ENCODE measurements at regions not wholly inside any gene's neighbourhood (a gene's known extent, or its start where the extent isn't known, plus 50 kb on each side); places are given as distances from the start of the nearest gene placed in this dataset.

DNA sequence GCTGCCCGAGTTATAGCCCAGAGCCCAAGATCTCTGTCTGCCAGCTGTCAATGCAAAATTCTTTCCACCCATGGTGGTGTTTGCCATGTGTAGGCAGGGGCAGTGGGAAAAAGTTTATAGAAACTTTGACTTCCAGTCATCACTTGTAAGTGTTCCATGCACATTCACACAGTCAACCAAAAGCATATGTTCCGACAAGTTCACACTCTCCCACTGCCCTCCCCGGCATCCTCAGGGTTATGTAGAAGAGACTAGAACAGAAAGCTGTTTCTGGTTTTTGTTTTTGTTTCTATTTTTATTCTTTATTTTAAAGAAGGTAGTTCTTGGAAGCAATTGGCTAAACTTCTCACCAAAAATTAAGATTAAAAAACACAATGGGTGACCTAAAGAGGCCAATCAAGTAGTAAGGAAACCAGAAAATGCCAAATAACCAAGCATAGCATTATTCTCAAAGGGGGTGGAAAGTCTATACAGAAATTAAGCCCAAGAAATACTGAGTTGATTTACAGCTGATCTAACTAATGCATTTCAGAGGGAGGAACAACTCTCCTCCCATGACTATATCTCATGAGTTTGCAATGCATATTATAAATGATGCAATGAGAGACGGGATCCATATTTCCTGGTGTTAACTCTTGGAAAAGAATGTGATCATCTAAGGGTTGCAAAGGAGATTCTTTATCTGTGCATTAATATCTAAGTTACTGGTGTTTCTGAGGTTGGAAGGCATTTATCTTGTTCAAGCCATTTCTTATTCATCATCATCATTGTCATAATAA lies 91.5 kb upstream of the ETS2 start:
- no peaks in the 10 kb centered on the region for H3K4me1 ChIP-seq (ENCODE audit: control insufficient read depth, insufficient read depth, low read length)
- no peak overlapping the region for H3K4me3 ChIP-seq (ENCODE audit: insufficient read depth, low read depth, low read length)
- 93 to 94% methylated on average over 3 to 4 of the region's 4 CpGs for WGBS, 2 experiments
- H3K36me3 ChIP-seq (ENCODE audit: control insufficient read depth, insufficient read depth, low read length), result no peaks in the 10 kb centered on the region
- no peak overlapping the region for H3K27ac ChIP-seq (ENCODE audit: insufficient read depth, low read depth, low read length, poor library complexity, severe bottlenecking)
- no peaks in the 10 kb centered on the region for H3K27me3 ChIP-seq (ENCODE audit: control insufficient read depth, insufficient read depth, low read length, poor library complexity, severe bottlenecking)
- H3K9me3 ChIP-seq (ENCODE audit: control insufficient read depth, low read length), result no peaks in the 10 kb centered on the region

DNA sequence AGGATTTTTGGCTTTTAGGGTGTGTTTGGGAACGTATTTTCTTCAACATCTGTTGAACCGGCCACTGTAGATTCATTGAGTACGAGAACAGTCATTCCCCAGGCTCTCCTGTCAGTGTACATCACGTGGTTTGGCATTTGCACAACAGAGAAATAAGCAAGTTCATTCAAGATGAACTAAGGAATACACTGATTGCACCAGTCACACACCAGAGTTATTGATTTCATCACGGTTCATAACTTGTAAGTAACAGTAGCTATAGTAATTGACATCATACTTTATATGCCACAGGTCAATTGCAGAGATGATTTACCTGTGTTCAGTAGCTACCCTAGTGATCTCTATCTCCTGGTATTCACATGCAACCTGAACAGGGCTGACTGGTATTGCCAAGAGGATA lies 90.7 kb upstream of the ETS2 start:
- 90 to 93% methylated on average over 4 to 5 of the region's 5 CpGs for WGBS, 2 experiments
- Histone ChIP-seq H3K36me3 (ENCODE audit: control insufficient read depth, insufficient read depth, low read length) (no peaks in the 10 kb centered on the region), H3K4me3 (ENCODE audit: insufficient read depth, low read depth, low read length) (no peak overlapping the region), H3K4me1 (ENCODE audit: control insufficient read depth, insufficient read depth, low read length) (no peaks in the 10 kb centered on the region), H3K27ac (ENCODE audit: insufficient read depth, low read depth, low read length, poor library complexity, severe bottlenecking) (no peak overlapping the region), H3K27me3 (ENCODE audit: control insufficient read depth, insufficient read depth, low read length, poor library complexity, severe bottlenecking) (no peaks in the 10 kb centered on the region), H3K9me3 (ENCODE audit: control insufficient read depth, low read length) (no peaks in the 10 kb centered on the region)

DNA sequence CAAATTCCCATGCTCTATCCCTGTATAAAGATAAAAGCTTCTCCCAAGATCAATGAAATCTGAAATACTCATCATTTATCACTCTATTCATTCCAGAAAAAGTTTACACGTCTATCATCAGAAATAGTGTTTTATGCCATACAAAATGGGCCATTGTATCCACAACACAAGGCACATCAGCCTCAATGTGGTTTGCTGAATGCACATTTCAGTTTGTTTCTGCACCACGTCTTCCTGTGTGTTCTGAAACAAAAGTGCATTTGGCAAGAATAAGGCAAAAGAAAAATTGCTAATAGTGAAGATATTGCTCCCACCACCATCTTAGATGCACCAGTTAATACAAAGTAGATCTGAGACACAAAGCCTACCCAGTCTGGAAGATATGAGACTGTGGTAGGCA lies 89.6 kb upstream of the ETS2 start:
- no peaks in the 10 kb centered on the region for H3K4me1 ChIP-seq (ENCODE audit: control insufficient read depth, insufficient read depth, low read length)
- H3K9me3 ChIP-seq (ENCODE audit: control insufficient read depth, low read length), result no peaks in the 10 kb centered on the region
- no peak overlapping the region for H3K27ac ChIP-seq (ENCODE audit: insufficient read depth, low read depth, low read length, poor library complexity, severe bottlenecking)
- no peaks in the 10 kb centered on the region for H3K36me3 ChIP-seq (ENCODE audit: control insufficient read depth, insufficient read depth, low read length)
- WGBS, 2 experiments, result 89 to 93% methylated on average over 2 of the region's 2 CpGs
- H3K27me3 ChIP-seq (ENCODE audit: control insufficient read depth, insufficient read depth, low read length, poor library complexity, severe bottlenecking), result no peaks in the 10 kb centered on the region
- no peak overlapping the region for H3K4me3 ChIP-seq (ENCODE audit: insufficient read depth, low read depth, low read length)

DNA sequence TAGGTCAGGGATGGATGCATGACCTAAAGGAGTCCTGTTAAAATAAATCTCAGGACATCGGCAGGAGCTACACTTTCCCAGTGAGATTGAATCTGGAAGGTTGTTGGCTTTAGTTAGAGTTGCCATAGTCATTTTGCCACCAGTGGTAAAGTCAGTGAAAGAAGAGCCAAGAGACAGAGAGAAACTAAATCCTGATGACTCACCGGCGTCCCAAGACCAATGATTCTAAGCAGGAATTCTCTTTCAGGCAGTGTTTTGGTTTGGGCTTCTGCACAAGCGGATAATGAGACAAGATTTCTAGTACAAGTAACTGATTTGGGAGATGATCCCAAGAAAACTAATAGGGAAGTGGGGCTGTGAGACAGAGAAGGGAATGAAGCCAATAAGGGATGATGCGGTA lies 88.8 kb upstream of the ETS2 start:
- Histone ChIP-seq H3K27ac (ENCODE audit: insufficient read depth, low read depth, low read length, poor library complexity, severe bottlenecking) (no peak overlapping the region), H3K4me3 (ENCODE audit: insufficient read depth, low read depth, low read length) (no peak overlapping the region), H3K9me3 (ENCODE audit: control insufficient read depth, low read length) (no peaks in the 10 kb centered on the region), H3K4me1 (ENCODE audit: control insufficient read depth, insufficient read depth, low read length) (no peaks in the 10 kb centered on the region), H3K27me3 (ENCODE audit: control insufficient read depth, insufficient read depth, low read length, poor library complexity, severe bottlenecking) (no peaks in the 10 kb centered on the region), H3K36me3 (ENCODE audit: control insufficient read depth, insufficient read depth, low read length) (no peaks in the 10 kb centered on the region)
- 92 to 94% methylated on average over 5 of the region's 5 CpGs for WGBS, 2 experiments

DNA sequence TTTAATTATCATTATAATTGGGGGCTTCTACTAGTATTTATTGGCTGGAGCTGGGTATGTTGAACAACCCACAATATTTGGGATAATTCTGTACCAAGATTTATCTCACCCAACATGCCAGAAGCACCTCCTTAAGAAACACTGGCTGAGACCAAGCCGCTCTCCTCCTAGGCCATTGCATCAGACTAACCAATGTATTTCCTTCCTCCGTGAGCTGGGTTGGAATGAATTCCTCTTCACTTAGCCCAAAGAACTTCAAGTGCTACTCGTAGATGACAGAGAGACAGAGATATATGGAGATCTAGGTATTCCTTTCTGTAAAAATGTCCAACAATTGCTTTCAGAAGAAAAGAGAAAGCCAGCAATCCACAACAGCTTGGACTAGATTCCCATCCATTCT lies 87.2 kb upstream of the ETS2 start:
- Histone ChIP-seq H3K4me3 (ENCODE audit: insufficient read depth, low read depth, low read length) (no peak overlapping the region), H3K36me3 (ENCODE audit: control insufficient read depth, insufficient read depth, low read length) (no peaks in the 10 kb centered on the region)

DNA sequence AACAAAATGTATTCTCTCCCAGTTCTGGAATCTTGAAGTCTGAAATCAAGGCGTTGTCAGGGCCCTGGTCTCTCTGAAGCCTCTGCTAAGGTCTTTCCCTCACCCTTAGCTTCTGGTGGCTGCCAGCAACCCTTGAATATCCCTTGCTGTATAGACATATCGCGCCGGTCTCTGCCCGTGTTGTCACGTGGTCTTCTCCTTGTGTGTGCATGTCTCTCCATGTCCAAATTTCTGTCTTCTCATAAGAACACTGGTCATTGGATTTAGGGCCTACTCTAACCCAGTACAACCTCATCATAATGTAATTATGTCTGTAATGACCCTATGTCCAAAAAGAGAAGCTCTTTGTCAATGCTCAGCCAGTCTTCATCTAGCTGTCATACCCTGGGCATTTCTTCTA lies 85.7 kb upstream of the ETS2 start:
- no peak overlapping the region for H3K4me3 ChIP-seq (ENCODE audit: insufficient read depth, low read depth, low read length)

More for the DNA sequence above, 87.2 kb upstream of the ETS2 start:
- Histone ChIP-seq H3K4me1 (ENCODE audit: control insufficient read depth, insufficient read depth, low read length) (no peaks in the 10 kb centered on the region), H3K9me3 (ENCODE audit: control insufficient read depth, low read length) (no peaks in the 10 kb centered on the region), H3K27ac (ENCODE audit: insufficient read depth, low read depth, low read length, poor library complexity, severe bottlenecking) (no peak overlapping the region), H3K27me3 (ENCODE audit: control insufficient read depth, insufficient read depth, low read length, poor library complexity, severe bottlenecking) (no peaks in the 10 kb centered on the region)
- 93 to 94% methylated on average over 2 to 3 of the region's 3 CpGs for WGBS, 2 experiments

DNA sequence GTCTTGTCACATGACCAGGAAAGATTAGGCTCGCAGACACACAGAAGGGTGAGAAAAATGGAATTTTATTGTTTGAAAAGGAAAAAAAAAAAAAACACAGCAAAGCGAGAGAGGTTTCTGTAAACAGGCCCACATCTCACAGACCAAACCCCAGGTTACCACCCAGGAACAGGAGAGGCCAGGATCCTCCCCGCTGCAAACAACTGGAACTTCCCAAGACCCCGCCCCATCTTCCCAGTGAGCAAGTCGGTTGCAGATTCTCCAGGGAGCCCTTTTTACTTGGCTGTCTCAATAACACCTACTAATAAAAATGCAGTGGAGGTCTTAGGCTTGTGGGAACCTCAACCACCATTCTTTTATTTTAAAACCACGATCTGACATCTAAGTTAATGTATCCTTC lies 84.7 kb upstream of the ETS2 start:
- no peaks in the 10 kb centered on the region for H3K36me3 ChIP-seq (ENCODE audit: control insufficient read depth, insufficient read depth, low read length)
- H3K4me1 ChIP-seq (ENCODE audit: control insufficient read depth, insufficient read depth, low read length), result no peaks in the 10 kb centered on the region
- H3K4me3 ChIP-seq (ENCODE audit: insufficient read depth, low read depth, low read length), result no peak overlapping the region
- no peak overlapping the region for H3K27ac ChIP-seq (ENCODE audit: insufficient read depth, low read depth, low read length, poor library complexity, severe bottlenecking)
- WGBS, 2 experiments, result 57 to 67% methylated on average over 6 of the region's 6 CpGs
- no peaks in the 10 kb centered on the region for H3K27me3 ChIP-seq (ENCODE audit: control insufficient read depth, insufficient read depth, low read length, poor library complexity, severe bottlenecking)
- no peaks in the 10 kb centered on the region for H3K9me3 ChIP-seq (ENCODE audit: control insufficient read depth, low read length)

More for the DNA sequence above, 85.7 kb upstream of the ETS2 start:
- Histone ChIP-seq H3K36me3 (ENCODE audit: control insufficient read depth, insufficient read depth, low read length) (no peaks in the 10 kb centered on the region), H3K9me3 (ENCODE audit: control insufficient read depth, low read length) (no peaks in the 10 kb centered on the region), H3K4me1 (ENCODE audit: control insufficient read depth, insufficient read depth, low read length) (no peaks in the 10 kb centered on the region), H3K27ac (ENCODE audit: insufficient read depth, low read depth, low read length, poor library complexity, severe bottlenecking) (no peak overlapping the region), H3K27me3 (ENCODE audit: control insufficient read depth, insufficient read depth, low read length, poor library complexity, severe bottlenecking) (no peaks in the 10 kb centered on the region)
- WGBS, 2 experiments, result 94 to 97% methylated on average over 6 of the region's 6 CpGs

DNA sequence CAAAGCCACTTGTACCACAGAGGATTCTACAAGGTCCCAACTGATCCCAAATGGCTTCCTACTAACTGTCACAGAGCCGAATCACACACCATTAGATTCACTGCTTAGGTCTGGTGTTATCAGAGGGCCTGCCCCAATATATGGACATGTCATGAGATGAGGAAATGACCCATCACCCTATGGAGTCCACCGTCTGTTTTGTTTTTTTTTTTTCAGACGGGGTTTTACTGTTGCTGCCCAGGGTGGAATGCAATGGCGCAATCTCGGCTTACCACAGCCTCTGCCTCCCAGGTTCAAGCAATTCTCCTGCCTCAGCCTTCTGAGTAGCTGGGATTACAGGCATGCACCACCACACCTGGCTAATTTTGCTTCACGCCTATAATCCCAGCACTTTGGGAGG lies 83.8 kb upstream of the ETS2 start:
- Histone ChIP-seq H3K27me3 (ENCODE audit: control insufficient read depth, insufficient read depth, low read length, poor library complexity, severe bottlenecking) (no peaks in the 10 kb centered on the region), H3K27ac (ENCODE audit: insufficient read depth, low read depth, low read length, poor library complexity, severe bottlenecking) (no peak overlapping the region), H3K36me3 (ENCODE audit: control insufficient read depth, insufficient read depth, low read length) (no peaks in the 10 kb centered on the region), H3K9me3 (ENCODE audit: control insufficient read depth, low read length) (no peaks in the 10 kb centered on the region), H3K4me3 (ENCODE audit: insufficient read depth, low read depth, low read length) (no peak overlapping the region), H3K4me1 (ENCODE audit: control insufficient read depth, insufficient read depth, low read length) (no peaks in the 10 kb centered on the region)
- 91 to 92% methylated on average over 6 of the region's 6 CpGs for WGBS, 2 experiments

DNA sequence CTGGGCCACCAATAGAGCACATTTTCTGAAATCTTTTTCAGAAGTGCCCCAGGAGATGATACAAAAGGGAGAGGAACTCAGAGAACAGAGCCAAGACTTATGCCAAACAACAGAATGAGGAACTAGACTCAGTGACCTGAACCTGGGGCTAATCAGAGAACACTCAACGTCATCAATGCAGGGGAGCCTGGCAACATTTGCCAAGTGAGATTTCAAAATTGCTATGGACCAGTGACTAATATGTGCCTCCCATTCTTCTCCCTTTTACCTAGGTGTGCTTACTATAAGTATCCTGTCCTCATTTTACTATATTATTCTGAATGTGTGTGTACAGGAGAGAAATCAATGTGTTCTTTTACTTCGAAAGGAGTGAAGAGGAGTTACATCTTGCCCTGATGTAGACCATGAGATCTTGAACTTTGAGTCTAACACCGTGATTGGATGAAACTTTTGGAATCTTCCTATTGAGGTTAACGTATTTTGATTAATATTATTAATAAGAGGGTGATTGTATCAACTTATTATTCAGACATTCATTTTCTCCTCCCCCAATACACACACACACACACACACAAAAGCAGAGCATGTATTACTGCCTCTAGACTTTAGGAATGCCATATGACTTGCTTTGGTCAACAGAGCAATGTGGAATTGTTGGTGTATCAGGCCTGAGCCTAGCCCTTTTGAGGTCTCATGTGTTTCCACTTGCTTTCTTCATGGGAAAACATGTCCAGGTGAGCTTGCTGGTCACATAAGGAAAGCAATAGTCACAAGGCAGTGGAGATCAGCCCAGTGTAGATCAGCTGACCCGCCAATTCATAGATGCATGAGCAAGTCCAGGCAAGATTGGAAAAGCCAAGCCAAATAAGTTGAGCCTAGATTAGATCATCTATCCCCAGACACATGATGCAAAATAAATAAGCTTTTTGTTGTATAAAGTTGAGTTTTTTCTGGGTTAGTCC lies 80.3 kb upstream of the ETS2 start:
- H3K4me1 ChIP-seq (ENCODE audit: control insufficient read depth, insufficient read depth, low read length), result peaks cover 5% of the 10 kb centered on the region
- no peaks in the 10 kb centered on the region for H3K9me3 ChIP-seq (ENCODE audit: control insufficient read depth, low read length)
- no peak overlapping the region for H3K27ac ChIP-seq (ENCODE audit: insufficient read depth, low read depth, low read length, poor library complexity, severe bottlenecking)
- no peak overlapping the region for H3K4me3 ChIP-seq (ENCODE audit: insufficient read depth, low read depth, low read length)
- WGBS, 2 experiments, result 94 to 97% methylated on average over 3 to 4 of the region's 5 CpGs
- H3K36me3 ChIP-seq (ENCODE audit: control insufficient read depth, insufficient read depth, low read length), result no peaks in the 10 kb centered on the region
- no peaks in the 10 kb centered on the region for H3K27me3 ChIP-seq (ENCODE audit: control insufficient read depth, insufficient read depth, low read length, poor library complexity, severe bottlenecking)

DNA sequence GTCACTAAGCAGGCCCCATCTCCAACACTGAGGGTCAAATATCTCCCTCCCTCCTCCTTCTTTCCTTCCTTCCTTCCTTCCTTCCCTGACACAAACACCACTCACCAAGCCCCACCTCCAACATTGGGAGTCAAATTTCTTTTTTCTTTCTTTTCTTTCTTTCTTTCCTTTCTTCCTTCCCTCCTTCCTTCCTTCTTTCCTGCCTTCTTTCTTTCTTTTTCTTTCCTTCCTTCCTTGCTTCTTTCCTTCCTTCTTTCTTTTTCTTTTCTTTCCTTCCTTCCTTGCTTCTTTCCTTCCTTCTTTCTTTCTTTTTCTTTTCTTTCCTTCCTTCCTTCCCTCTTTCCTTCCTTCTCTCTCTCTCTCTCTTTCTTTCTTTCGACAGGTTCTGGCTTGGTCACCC lies 79.2 kb upstream of the ETS2 start:
- no peak overlapping the region for H3K4me3 ChIP-seq (ENCODE audit: insufficient read depth, low read depth, low read length)
- H3K27me3 ChIP-seq (ENCODE audit: control insufficient read depth, insufficient read depth, low read length, poor library complexity, severe bottlenecking), result no peaks in the 10 kb centered on the region
- H3K36me3 ChIP-seq (ENCODE audit: control insufficient read depth, insufficient read depth, low read length), result no peaks in the 10 kb centered on the region
- 57 to 89% methylated on average over 1 of the region's 1 CpG for WGBS, 2 experiments
- no peaks in the 10 kb centered on the region for H3K9me3 ChIP-seq (ENCODE audit: control insufficient read depth, low read length)
- peaks cover 5% of the 10 kb centered on the region for H3K4me1 ChIP-seq (ENCODE audit: control insufficient read depth, insufficient read depth, low read length)
- no peak overlapping the region for H3K27ac ChIP-seq (ENCODE audit: insufficient read depth, low read depth, low read length, poor library complexity, severe bottlenecking)

Measured in ectodermal cell (in vitro differentiated cells).